Gastrocnemius medialis (tissue), 4 donors: ENCODE measurements at regions not wholly inside any gene's neighbourhood (a gene's known extent, or its start where the extent isn't known, plus 50 kb on each side); places are given as distances from the start of the nearest gene placed in this dataset.

ENCODE experiments used
- ATAC-seq, 2 donors: fragments of 150-250 bp; one replicate each; pipeline ENCODE4 v1.9.1; 2016
- DNase-seq, 2 donors: peaks; one replicate each; pipeline ENCODE4 v3.0.0-alpha.2; 2019
- H3K27ac ChIP-seq, 4 donors: fragments of 200-600 bp; sonication (generic); 1 replicate in 1 of 4; 2 replicates in 3 of 4; pipeline ENCODE4 v1.5.1; 2016 to 2018; ENCODE audit warnings: mild to moderate bottlenecking in 2 of 4, moderate library complexity in 1 of 4
- H3K27me3 ChIP-seq, 3 donors: fragments of 200-600 bp; sonication (generic) in 2 of 3; 1 replicate in 1 of 3; 2 replicates in 2 of 3; pipeline versions ENCODE4 v1.5.1 to v1.6.0; 2016 to 2019; ENCODE audit warnings: mild to moderate bottlenecking in 1 of 3, moderate library complexity in 1 of 3
- H3K36me3 ChIP-seq, 2 donors: fragments of 200-600 bp; sonication (generic) in 1 of 2; one replicate each; pipeline ENCODE4 v1.5.1; 2017 to 2018
- H3K4me1 ChIP-seq, 2 donors: fragments of 200-600 bp; sonication (generic) in 1 of 2; one replicate each; pipeline ENCODE4 v1.5.1; 2016 to 2017; ENCODE audit warnings: mild to moderate bottlenecking in 2 of 2
- H3K4me3 ChIP-seq, 4 donors: fragments of 200-600 bp; sonication (generic) in 3 of 4; 1 replicate in 1 of 4; 2 replicates in 3 of 4; pipeline ENCODE4 v1.5.1; 2016 to 2019; ENCODE audit warnings: mild to moderate bottlenecking in 2 of 4
- H3K9me3 ChIP-seq, 3 donors: fragments of 200-600 bp; sonication (generic) in 2 of 3; 1 replicate in 1 of 3; 2 replicates in 2 of 3; pipeline ENCODE4 v1.5.1; 2016 to 2019
- CTCF ChIP-seq, 5 experiments: fragments of 450-650 bp in 3 of 5; fragments of 200-600 bp in 2 of 5; sonication (generic) in 2 of 5; IDR thresholded peaks in 4 of 5; conservative IDR thresholded peaks in 1 of 5; 1 replicate in 4 of 5; 2 replicates in 1 of 5; pipeline ENCODE4 v1.5.1; 2016 to 2019; ENCODE audit warnings: antibody characterized with exemption in 5 of 5, mild to moderate bottlenecking in 3 of 5, moderate library complexity in 3 of 5
- POLR2A ChIP-seq, 2 donors: fragments of 450-650 bp; IDR thresholded peaks; one replicate each; pipeline ENCODE4 v1.6.1; 2017; ENCODE audit warnings: antibody characterized with exemption in 2 of 2, mild to moderate bottlenecking in 2 of 2, moderate library complexity in 2 of 2
- in situ Hi-C, 4 donors: fragments of 200-750 bp; cut with MboI; loops; one replicate each; pipeline versions ENCODE4 v1.15.0 to v1.8.0; 2017; ENCODE audit warnings: low sequenced_read_pairs in 4 of 4
- intact Hi-C: fragments of 100-400 bp; cut with DNase I; formaldehyde crosslinking; loops from one replicate; pipeline ENCODE4 v1.15.1; 2023; ENCODE audit warnings: low total_unique reads

- H3K27ac ChIP-seq: no peak overlapping the region
- TF ChIP-seq POLR2A (IDR thresholded peaks at IDR 0.05) (no peak), CTCF (IDR thresholded peaks at IDR 0.05 in 4 of 5, conservative IDR thresholded peaks at IDR 0.05 in 1 of 5) (no peak)
- no peaks in the 10 kb centered on the region for H3K27me3 ChIP-seq
- peaks cover 4% of the 10 kb centered on the region in 2 donors for H3K4me1 ChIP-seq
- intact Hi-C loops: no loop called here
- no peaks in the 10 kb centered on the region for H3K36me3 ChIP-seq
- peaks cover 0 to 4% (median 0%) of the 10 kb centered on the region in 3 donors for H3K9me3 ChIP-seq
- in situ Hi-C loops: no loop called here
- H3K4me3 ChIP-seq: no peak overlapping the region
- DNase-seq: no peak
- peak in 1 of 2 donors; percentile 23 for ATAC-seq
Measured at GRCh38 chr4:151553874-151554273, 144.9 kb downstream of the FHIP1A start.

- no peak for TF ChIP-seq CTCF (IDR thresholded peaks at IDR 0.05 in 4 of 5, conservative IDR thresholded peaks at IDR 0.05 in 1 of 5)
- TF ChIP-seq POLR2A (IDR thresholded peaks at IDR 0.05): no peak
- intact Hi-C loops: no loop called here
Measured at GRCh38 chr4:151555151-151555945, 146.4 kb downstream of the FHIP1A start.

GRCh38 chr4:151558496-151559113 lies 149.6 kb downstream of the FHIP1A start:
- no peak overlapping the region for H3K27ac ChIP-seq
- H3K4me1 ChIP-seq: peaks cover 17 to 18% of the 10 kb centered on the region in 2 donors
- H3K27me3 ChIP-seq: no peaks in the 10 kb centered on the region
- H3K4me3 ChIP-seq: no peak overlapping the region
- no peaks in the 10 kb centered on the region for H3K36me3 ChIP-seq
- H3K9me3 ChIP-seq: no peaks in the 10 kb centered on the region
- intact Hi-C loops (no loop called here), in situ Hi-C loops (no loop called here)
- TF ChIP-seq CTCF (IDR thresholded peaks at IDR 0.05 in 4 of 5, conservative IDR thresholded peaks at IDR 0.05 in 1 of 5) (no peak), POLR2A (IDR thresholded peaks at IDR 0.05) (no peak)
- ATAC-seq: no peak
- DNase-seq: no peak

More at GRCh38 chr4:151555151-151555945, 146.4 kb downstream of the FHIP1A start:
- in situ Hi-C loops: no loop called here
- H3K36me3 ChIP-seq: no peaks in the 10 kb centered on the region
- no peak for ATAC-seq
- no peak overlapping the region for H3K4me3 ChIP-seq
- DNase-seq: no peak
- peaks cover 0 to 4% (median 0%) of the 10 kb centered on the region in 3 donors for H3K9me3 ChIP-seq
- no peak overlapping the region for H3K27ac ChIP-seq
- no peaks in the 10 kb centered on the region for H3K27me3 ChIP-seq
- peaks cover 4 to 7% of the 10 kb centered on the region in 2 donors for H3K4me1 ChIP-seq

GRCh38 chr4:151559595-151559994 lies 150.6 kb downstream of the FHIP1A start:
- Histone ChIP-seq H3K4me3 (no peak overlapping the region), H3K36me3 (no peaks in the 10 kb centered on the region), H3K27ac (peak overlapping the region in 1 of 4 donors; percentile 29), H3K9me3 (no peaks in the 10 kb centered on the region), H3K27me3 (no peaks in the 10 kb centered on the region), H3K4me1 (peaks cover 21 to 26% of the 10 kb centered on the region in 2 donors)
- in situ Hi-C loops: no loop called here
- DNase-seq: no peak
- ATAC-seq: no peak
- TF ChIP-seq POLR2A (IDR thresholded peaks at IDR 0.05): no peak
- no peak for TF ChIP-seq CTCF (IDR thresholded peaks at IDR 0.05 in 4 of 5, conservative IDR thresholded peaks at IDR 0.05 in 1 of 5)
- intact Hi-C loops: no loop called here
